NCI-H1694 (cell line): ENCODE measurements at regions not wholly inside any gene's neighbourhood (a gene's known extent, or its start where the extent isn't known, plus 50 kb on each side); places are given as distances from the start of the nearest gene placed in this dataset.

Experiments
- DNase-seq: peaks from one replicate; lab custom pipeline; 2025; lab: John Stamatoyannopoulos, UW

- DNase-seq: no peak
Measured at GRCh38 chr12:114302606-114303315, 103.2 kb downstream of the TBX5 start.

- no peak for DNase-seq
Measured at GRCh38 chr12:114302117-114302516, 103.8 kb downstream of the TBX5 start.

- DNase-seq: no peak
Measured at GRCh38 chr12:114294303-114294685, 111.7 kb downstream of the TBX5 start.

GRCh38 chr12:114293571-114294302 lies 112.2 kb downstream of the TBX5 start:
- no peak for DNase-seq

GRCh38 chr12:114293073-114293472 lies 112.9 kb downstream of the TBX5 start:
- no peak for DNase-seq

GRCh38 chr12:114291389-114292060 lies 114.4 kb downstream of the TBX5 start:
- no peak for DNase-seq

GRCh38 chr12:114287821-114288525 lies 118.0 kb downstream of the TBX5 start:
- no peak for DNase-seq

GRCh38 chr12:114286145-114286544 lies 119.8 kb downstream of the TBX5 start:
- no peak for DNase-seq

- DNase-seq: no peak
Measured at GRCh38 chr12:114285554-114285953, 120.4 kb downstream of the TBX5 start.

- DNase-seq: no peak
Measured at GRCh38 chr12:114284041-114284440, 121.9 kb downstream of the TBX5 start.

GRCh38 chr12:114275932-114276785 lies 129.8 kb downstream of the TBX5 start:
- DNase-seq: no peak

GRCh38 chr12:114275086-114275485 lies 130.9 kb downstream of the TBX5 start:
- no peak for DNase-seq

GRCh38 chr12:114274131-114274530 lies 131.8 kb downstream of the TBX5 start:
- DNase-seq: peak; percentile 23

- no peak for DNase-seq
Measured at GRCh38 chr12:114272605-114273004, 133.3 kb downstream of the TBX5 start.

GRCh38 chr12:114272071-114272470 lies 133.9 kb downstream of the TBX5 start:
- DNase-seq: no peak

GRCh38 chr12:114269153-114269552 lies 136.8 kb downstream of the TBX5 start:
- no peak for DNase-seq

GRCh38 chr12:114266536-114266935 lies 139.4 kb downstream of the TBX5 start:
- no peak for DNase-seq

- DNase-seq: no peak
Measured at GRCh38 chr12:114265036-114265435, 140.9 kb downstream of the TBX5 start.

GRCh38 chr12:114263056-114263805 lies 142.7 kb downstream of the TBX5 start:
- no peak for DNase-seq

- DNase-seq: no peak
Measured at GRCh38 chr12:114257687-114258086, 148.3 kb downstream of the TBX5 start.

- no peak for DNase-seq
Measured at GRCh38 chr12:114254998-114255397, 150.9 kb downstream of the TBX5 start.
